CD4-positive, alpha-beta T cell (primary cell): ENCODE measurements at regions not wholly inside any gene's neighbourhood (a gene's known extent, or its start where the extent isn't known, plus 50 kb on each side); places are given as distances from the start of the nearest gene placed in this dataset.

ENCODE experiments used
- ATAC-seq: fragments of 200-7000 bp; cut with Tn5 transposase; one replicate; pipeline ENCODE4 v1.10.0; 2022; ENCODE audit warnings: mild to moderate bottlenecking; ENCODE audit not compliant: poor library complexity
- CTCF ChIA-PET: fragments of 350-600 bp; sonication (Branson Sonifier 250); formaldehyde crosslinking; loops from one replicate; lab custom pipeline; 2021; ENCODE audit warnings: antibody characterized with exemption, inconsistent platforms; lab: Charles Lee
- POLR2A ChIA-PET: fragments of 350-600 bp; sonication (Branson Sonifier 250); formaldehyde crosslinking; loops from one replicate; lab custom pipeline; 2021; ENCODE audit warnings: antibody characterized with exemption, inconsistent platforms; lab: Charles Lee
- DNase-seq, 14 experiments: peaks; one replicate each; pipeline ENCODE4 v3.0.0-alpha.2; 2013 to 2020; ENCODE audit warnings: mixed read lengths in 2 of 14
- H3K27ac ChIP-seq, 2 donors: one replicate each; pipeline versions ENCODE4 v1.5.1 to v1.7.0; 2013; ENCODE audit warnings: low read length in 2 of 2, low read depth in 1 of 2, mild to moderate bottlenecking in 1 of 2
- H3K27me3 ChIP-seq, 2 experiments: 1 replicate in 1 of 2; 2 replicates in 1 of 2; pipeline versions ENCODE4 v1.6.1 to v1.7.0; 2013; ENCODE audit warnings: low read length in 2 of 2, control low read depth in 1 of 2, mild to moderate bottlenecking in 1 of 2, moderate library complexity in 1 of 2; ENCODE audit not compliant: insufficient read depth in 2 of 2, control insufficient read depth in 1 of 2
- H3K36me3 ChIP-seq: one replicate; pipeline ENCODE4 v1.6.1; 2013; ENCODE audit warnings: low read length, control low read depth; ENCODE audit not compliant: insufficient read depth
- H3K4me1 ChIP-seq: one replicate; pipeline ENCODE4 v1.6.1; 2013; ENCODE audit warnings: low read length, control low read depth; ENCODE audit not compliant: insufficient read depth
- H3K4me3 ChIP-seq: one replicate; pipeline ENCODE4 v1.5.1; 2013; ENCODE audit warnings: mild to moderate bottlenecking, low read length, moderate library complexity
- H3K9me3 ChIP-seq, 2 experiments: 1 replicate in 1 of 2; 2 replicates in 1 of 2; pipeline versions ENCODE4 v1.6.1 to v1.7.0; 2013; ENCODE audit warnings: low read length in 2 of 2, mild to moderate bottlenecking in 2 of 2, control low read depth in 1 of 2, moderate library complexity in 1 of 2; ENCODE audit not compliant: control insufficient read depth in 1 of 2, insufficient read depth in 1 of 2
- H3K27ac Mint-ChIP-seq: one replicate; pipeline ENCODE4 v1.8.0; 2020; ENCODE audit warnings: mixed read lengths
- H3K27me3 Mint-ChIP-seq: one replicate; pipeline ENCODE4 v1.8.0; 2021; ENCODE audit warnings: mixed read lengths
- H3K36me3 Mint-ChIP-seq: one replicate; pipeline ENCODE4 v1.8.0; 2021; ENCODE audit warnings: low read depth, mixed read lengths
- H3K4me1 Mint-ChIP-seq: one replicate; pipeline ENCODE4 v1.8.0; 2021; ENCODE audit warnings: low read depth, mixed read lengths
- H3K4me3 Mint-ChIP-seq: one replicate; pipeline ENCODE4 v1.8.0; 2020; ENCODE audit warnings: mild to moderate bottlenecking, mixed read lengths
- H3K9me3 Mint-ChIP-seq: one replicate; pipeline ENCODE4 v1.8.0; 2020; ENCODE audit warnings: mixed read lengths
- CTCF ChIP-seq: fragments of 200-600 bp; IDR thresholded peaks from one replicate; pipeline ENCODE4 v1.8.0; 2022; ENCODE audit warnings: antibody characterized with exemption, mild to moderate bottlenecking
- intact Hi-C, 2 experiments: fragments of 100-400 bp; cut with DNase I in 1 of 2; cut with micrococcal nuclease in 1 of 2; formaldehyde crosslinking; loops; one replicate each; pipeline versions ENCODE4 v1.15.1 to v1.9.0; 2023 to 2025; cut with DNase I, micrococcal nuclease

- peaks cover 6% of the 10 kb centered on the region for H3K9me3 Mint-ChIP-seq
- DNase-seq (no peak), ATAC-seq (no peak)
- H3K4me1 ChIP-seq, result no peaks in the 10 kb centered on the region
- POLR2A ChIA-PET, result no interaction called here
- CTCF ChIA-PET, result no interaction called here
- no peaks in the 10 kb centered on the region for H3K27me3 Mint-ChIP-seq
- H3K27me3 ChIP-seq, result no peaks in the 10 kb centered on the region
- H3K4me3 ChIP-seq, result no peak overlapping the region
- intact Hi-C loops, result no loop called here
- H3K9me3 ChIP-seq, result peaks cover 0 to 21% of the 10 kb centered on the region in 2 experiments
- H3K4me3 Mint-ChIP-seq, result no peak overlapping the region
- no peak for TF ChIP-seq CTCF
- no peak overlapping the region for H3K27ac Mint-ChIP-seq
- no peak overlapping the region for H3K27ac ChIP-seq
- H3K4me1 Mint-ChIP-seq, result no peaks in the 10 kb centered on the region
- H3K36me3 Mint-ChIP-seq, result no peaks in the 10 kb centered on the region
- H3K36me3 ChIP-seq, result no peaks in the 10 kb centered on the region
Measured at GRCh38 chr1:218748071-218748470, 402.9 kb downstream of the TGFB2 start.

- no peaks in the 10 kb centered on the region for H3K4me1 Mint-ChIP-seq
- DNase-seq, result no peak
- H3K4me3 Mint-ChIP-seq, result no peak overlapping the region
- Histone ChIP-seq H3K4me3 (no peak overlapping the region), H3K36me3 (no peaks in the 10 kb centered on the region), H3K27ac (no peak overlapping the region), H3K4me1 (no peaks in the 10 kb centered on the region), H3K27me3 (no peaks in the 10 kb centered on the region), H3K9me3 (peaks cover 0 to 24% of the 10 kb centered on the region in 2 experiments)
- no peaks in the 10 kb centered on the region for H3K36me3 Mint-ChIP-seq
- no peaks in the 10 kb centered on the region for H3K27me3 Mint-ChIP-seq
- intact Hi-C loops, result no loop called here
- no peak for ATAC-seq
- H3K27ac Mint-ChIP-seq, result no peak overlapping the region
- peaks cover 3% of the 10 kb centered on the region for H3K9me3 Mint-ChIP-seq
- TF ChIP-seq CTCF, result no peak
- CTCF ChIA-PET, result interaction anchor here (0.6 kb wide), 1 partner anchor 107 kb away, joined by 3 read pairs; no protein-coding TSS in a partner anchor
- POLR2A ChIA-PET, result no interaction called here
Measured at GRCh38 chr1:218750216-218750970, 405.3 kb downstream of the TGFB2 start.

GRCh38 chr1:218751208-218751948 is 406.2 kb downstream of the TGFB2 start:
- CTCF ChIA-PET, result no interaction called here
- Histone ChIP-seq H3K4me1 (no peaks in the 10 kb centered on the region), H3K4me3 (no peak overlapping the region), H3K9me3 (peaks cover 0 to 24% of the 10 kb centered on the region in 2 experiments), H3K36me3 (no peaks in the 10 kb centered on the region), H3K27ac (no peak overlapping the region), H3K27me3 (no peaks in the 10 kb centered on the region)
- Mint-ChIP-seq H3K27ac (no peak overlapping the region), H3K27me3 (no peaks in the 10 kb centered on the region), H3K9me3 (peaks cover 3% of the 10 kb centered on the region), H3K36me3 (no peaks in the 10 kb centered on the region), H3K4me1 (no peaks in the 10 kb centered on the region), H3K4me3 (no peak overlapping the region)
- no peak for DNase-seq
- no peak for ATAC-seq
- POLR2A ChIA-PET, result no interaction called here
- intact Hi-C loops, result no loop called here
- no peak for TF ChIP-seq CTCF
